Adrenal gland (tissue), 5 donors: ENCODE measurements at regions not wholly inside any gene's neighbourhood (a gene's known extent, or its start where the extent isn't known, plus 50 kb on each side); places are given as distances from the start of the nearest gene placed in this dataset.

ENCODE experiments used
- CTCF ChIP-seq, 6 experiments: fragments of 450-650 bp in 4 of 6; fragments of 200-600 bp in 2 of 6; sonication (generic) in 1 of 6; IDR thresholded peaks; 1 replicate in 5 of 6; 2 replicates in 1 of 6; pipeline versions ENCODE4 v1.5.1 to v1.8.0; 2016 to 2021; ENCODE audit warnings: antibody characterized with exemption in 6 of 6, mild to moderate bottlenecking in 2 of 6, moderate library complexity in 1 of 6
- POLR2A ChIP-seq, 2 donors: fragments of 450-650 bp; IDR thresholded peaks; one replicate each; pipeline ENCODE4 v1.6.1; 2017; ENCODE audit warnings: antibody characterized with exemption in 2 of 2, mild to moderate bottlenecking in 2 of 2, moderate library complexity in 1 of 2
- donor health status: DM: no; HTN: no; CAD: no.

DNA sequence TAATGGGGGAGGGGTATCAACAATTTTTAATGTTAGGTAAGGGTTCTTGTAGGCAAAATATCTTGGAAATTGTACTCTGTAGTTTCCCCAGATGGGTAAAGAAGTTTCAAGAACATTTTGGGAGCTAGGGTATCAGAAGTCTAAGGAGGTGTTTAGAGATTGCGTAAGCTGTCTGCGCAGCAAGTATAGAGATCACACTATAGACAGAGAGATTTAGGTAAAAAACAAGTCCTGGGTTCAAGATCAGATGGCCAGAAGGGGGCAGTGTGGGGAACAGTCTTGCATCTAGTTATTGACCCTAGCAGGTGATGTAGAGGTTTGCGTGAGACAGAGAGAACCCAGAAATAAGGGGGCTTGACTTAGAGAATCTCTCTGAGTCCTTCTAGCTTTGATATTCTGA, 80.8 kb downstream of the S1PR1 start:
- TF ChIP-seq POLR2A (IDR thresholded peaks at IDR 0.05) = no peak
- no peak for TF ChIP-seq CTCF (IDR thresholded peaks at IDR 0.05)
